ENCODE measurements at regions not wholly inside any gene's neighbourhood (a gene's known extent, or its start where the extent isn't known, plus 50 kb on each side); places are given as distances from the start of the nearest gene placed in this dataset.

GRCh38 chr2:234701841-234702240 lies 205.0 kb upstream of the ARL4C start:
- CTCF ChIA-PET, result no interaction called here
- ATAC-seq, result no peak
- SMC1A ChIA-PET (ENCODE audit: uncharacterized antibody, unreplicated experiment), result no interaction called here
- 0% methylated on average over 9 of the region's 9 CpGs for WGBS (ENCODE audit: insufficient coverage, insufficient replicate concordance, low lambda C conversion rate, missing lambda C conversion rate)
- no peaks in the 10 kb centered on the region for H3K79me2 ChIP-seq (ENCODE audit: control insufficient read depth, insufficient read depth, low read length)
- BruUV-seq (replicated peaks), result no TSS peak
- DNase-seq (ENCODE audit: low read depth, low spot score), result no peak
- RAD21 ChIA-PET (ENCODE audit: unreplicated experiment), result no interaction called here
- no peak overlapping the region for H3K27ac ChIP-seq (ENCODE audit: control insufficient read depth, insufficient read depth)
- no peak overlapping the region for H3K4me2 ChIP-seq (ENCODE audit: control insufficient read depth, insufficient read depth)
- POLR2A ChIA-PET, result no interaction called here
- no peaks in the 10 kb centered on the region for H3K4me1 ChIP-seq (ENCODE audit: control insufficient read depth, insufficient read depth, low read length)
- H3K27me3 ChIP-seq (replicated peaks in 1 of 2; ENCODE audit: control insufficient read depth in 2 of 2, insufficient read depth in 2 of 2, low read length in 1 of 2), result no peaks in the 10 kb centered on the region
- TF ChIP-seq SMC3 (IDR thresholded peaks at IDR 0.05; ENCODE audit: borderline replicate concordance, low read length) (no peak), TCF12 (IDR thresholded peaks at IDR 0.05; ENCODE audit: low read depth, low read length) (no peak), RAD21 (IDR thresholded peaks at IDR 0.05; ENCODE audit: insufficient read depth, low read depth, low read length) (no peak)
- TF ChIP-seq, protein P1, sequence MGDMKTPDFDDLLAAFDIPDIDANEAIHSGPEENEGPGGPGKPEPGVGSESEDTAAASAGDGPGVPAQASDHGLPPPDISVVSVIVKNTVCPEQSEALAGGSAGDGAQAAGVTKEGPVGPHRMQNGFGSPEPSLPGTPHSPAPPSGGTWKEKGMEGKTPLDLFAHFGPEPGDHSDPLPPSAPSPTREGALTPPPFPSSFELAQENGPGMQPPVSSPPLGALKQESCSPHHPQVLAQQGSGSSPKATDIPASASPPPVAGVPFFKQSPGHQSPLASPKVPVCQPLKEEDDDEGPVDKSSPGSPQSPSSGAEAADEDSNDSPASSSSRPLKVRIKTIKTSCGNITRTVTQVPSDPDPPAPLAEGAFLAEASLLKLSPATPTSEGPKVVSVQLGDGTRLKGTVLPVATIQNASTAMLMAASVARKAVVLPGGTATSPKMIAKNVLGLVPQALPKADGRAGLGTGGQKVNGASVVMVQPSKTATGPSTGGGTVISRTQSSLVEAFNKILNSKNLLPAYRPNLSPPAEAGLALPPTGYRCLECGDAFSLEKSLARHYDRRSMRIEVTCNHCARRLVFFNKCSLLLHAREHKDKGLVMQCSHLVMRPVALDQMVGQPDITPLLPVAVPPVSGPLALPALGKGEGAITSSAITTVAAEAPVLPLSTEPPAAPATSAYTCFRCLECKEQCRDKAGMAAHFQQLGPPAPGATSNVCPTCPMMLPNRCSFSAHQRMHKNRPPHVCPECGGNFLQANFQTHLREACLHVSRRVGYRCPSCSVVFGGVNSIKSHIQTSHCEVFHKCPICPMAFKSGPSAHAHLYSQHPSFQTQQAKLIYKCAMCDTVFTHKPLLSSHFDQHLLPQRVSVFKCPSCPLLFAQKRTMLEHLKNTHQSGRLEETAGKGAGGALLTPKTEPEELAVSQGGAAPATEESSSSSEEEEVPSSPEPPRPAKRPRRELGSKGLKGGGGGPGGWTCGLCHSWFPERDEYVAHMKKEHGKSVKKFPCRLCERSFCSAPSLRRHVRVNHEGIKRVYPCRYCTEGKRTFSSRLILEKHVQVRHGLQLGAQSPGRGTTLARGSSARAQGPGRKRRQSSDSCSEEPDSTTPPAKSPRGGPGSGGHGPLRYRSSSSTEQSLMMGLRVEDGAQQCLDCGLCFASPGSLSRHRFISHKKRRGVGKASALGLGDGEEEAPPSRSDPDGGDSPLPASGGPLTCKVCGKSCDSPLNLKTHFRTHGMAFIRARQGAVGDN (IDR thresholded peaks at IDR 0.05), result no peak
- no peak overlapping the region for H3K9ac ChIP-seq (ENCODE audit: control insufficient read depth, insufficient read depth, low read length)
- no peak for FAIRE-seq
- intact Hi-C loops (cut with micrococcal nuclease; ENCODE audit: unreplicated experiment), result no loop called here
- H3K36me3 ChIP-seq (ENCODE audit: control insufficient read depth in 2 of 2, insufficient read depth in 2 of 2, low read length in 1 of 2), result no peaks in the 10 kb centered on the region
- no peak overlapping the region for H2AFZ ChIP-seq (ENCODE audit: control insufficient read depth, low read depth, low read length)
- in situ Hi-C loops (cut with MboI), result no loop called here
- no peaks in the 10 kb centered on the region for H4K20me1 ChIP-seq (ENCODE audit: control insufficient read depth, insufficient read depth)
- H3K9me3 ChIP-seq (replicated peaks; ENCODE audit: control insufficient read depth, insufficient read depth, low read length), result no peaks in the 10 kb centered on the region; the same call in 2 of the 3 replicates
- no peak overlapping the region for H3K4me3 ChIP-seq

DNA sequence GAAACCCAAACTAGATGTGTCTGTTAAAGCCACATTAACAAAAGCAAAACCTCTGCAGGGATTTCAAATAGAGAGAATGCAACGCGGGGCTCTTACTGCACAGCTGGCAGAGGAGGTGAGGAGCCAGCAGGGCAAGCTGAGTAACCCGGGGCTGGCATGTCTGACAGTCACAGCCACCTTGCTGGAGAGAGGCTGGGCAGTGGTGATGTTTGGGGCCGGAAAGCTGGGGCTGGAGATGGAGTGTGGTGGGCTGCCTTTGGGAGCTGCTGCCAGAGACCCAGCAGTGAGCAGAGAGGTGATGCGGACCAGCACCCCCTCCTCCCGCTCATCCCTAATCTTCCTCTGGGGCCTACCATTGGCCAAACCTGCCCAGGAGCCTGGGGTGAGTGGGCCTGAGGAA lies 204.5 kb upstream of the ARL4C start:
- Histone ChIP-seq H3K79me2 (ENCODE audit: control insufficient read depth, insufficient read depth, low read length) (no peaks in the 10 kb centered on the region), H3K4me2 (ENCODE audit: control insufficient read depth, insufficient read depth) (no peak overlapping the region), H4K20me1 (ENCODE audit: control insufficient read depth, insufficient read depth) (no peaks in the 10 kb centered on the region), H3K4me3 (no peak overlapping the region), H3K4me1 (ENCODE audit: control insufficient read depth, insufficient read depth, low read length) (no peaks in the 10 kb centered on the region), H3K36me3 (ENCODE audit: control insufficient read depth in 2 of 2, insufficient read depth in 2 of 2, low read length in 1 of 2) (no peaks in the 10 kb centered on the region), H3K9me3 (replicated peaks; ENCODE audit: control insufficient read depth, insufficient read depth, low read length) (no peaks in the 10 kb centered on the region; the same call in 2 of the 3 replicates), H3K27me3 (replicated peaks in 1 of 2; ENCODE audit: control insufficient read depth in 2 of 2, insufficient read depth in 2 of 2, low read length in 1 of 2) (no peaks in the 10 kb centered on the region), H2AFZ (ENCODE audit: control insufficient read depth, low read depth, low read length) (no peak overlapping the region), H3K9ac (ENCODE audit: control insufficient read depth, insufficient read depth, low read length) (no peak overlapping the region), H3K27ac (ENCODE audit: control insufficient read depth, insufficient read depth) (no peak overlapping the region)
- 22% methylated on average over 6 of the region's 6 CpGs for WGBS (ENCODE audit: insufficient coverage, insufficient replicate concordance, low lambda C conversion rate, missing lambda C conversion rate)
- POLR2A ChIA-PET, result no interaction called here
- RAD21 ChIA-PET (ENCODE audit: unreplicated experiment), result no interaction called here
- BruUV-seq (replicated peaks), result no TSS peak
- FAIRE-seq (no peak), DNase-seq (ENCODE audit: low read depth, low spot score) (no peak), ATAC-seq (no peak)
- intact Hi-C loops (cut with micrococcal nuclease; ENCODE audit: unreplicated experiment), result no loop called here
- CTCF ChIA-PET, result no interaction called here
- in situ Hi-C loops (cut with MboI), result no loop called here
- SMC1A ChIA-PET (ENCODE audit: uncharacterized antibody, unreplicated experiment), result no interaction called here
- TF ChIP-seq HSF1 (IDR thresholded peaks at IDR 0.05; ENCODE audit: low read depth, low read length) (no peak), MEF2B (IDR thresholded peaks at IDR 0.05; ENCODE audit: partially characterized antibody, poor library complexity, severe bottlenecking) (no peak), JUNB (IDR thresholded peaks at IDR 0.05) (no peak), ESRRA (IDR thresholded peaks at IDR 0.05; ENCODE audit: low read length) (no peak), SUZ12 (IDR thresholded peaks at IDR 0.05; ENCODE audit: unreplicated experiment) (no peak), STAT3 (IDR thresholded peaks at IDR 0.05; ENCODE audit: low read depth, low read length) (no peak)
- TF ChIP-seq, protein P2, sequence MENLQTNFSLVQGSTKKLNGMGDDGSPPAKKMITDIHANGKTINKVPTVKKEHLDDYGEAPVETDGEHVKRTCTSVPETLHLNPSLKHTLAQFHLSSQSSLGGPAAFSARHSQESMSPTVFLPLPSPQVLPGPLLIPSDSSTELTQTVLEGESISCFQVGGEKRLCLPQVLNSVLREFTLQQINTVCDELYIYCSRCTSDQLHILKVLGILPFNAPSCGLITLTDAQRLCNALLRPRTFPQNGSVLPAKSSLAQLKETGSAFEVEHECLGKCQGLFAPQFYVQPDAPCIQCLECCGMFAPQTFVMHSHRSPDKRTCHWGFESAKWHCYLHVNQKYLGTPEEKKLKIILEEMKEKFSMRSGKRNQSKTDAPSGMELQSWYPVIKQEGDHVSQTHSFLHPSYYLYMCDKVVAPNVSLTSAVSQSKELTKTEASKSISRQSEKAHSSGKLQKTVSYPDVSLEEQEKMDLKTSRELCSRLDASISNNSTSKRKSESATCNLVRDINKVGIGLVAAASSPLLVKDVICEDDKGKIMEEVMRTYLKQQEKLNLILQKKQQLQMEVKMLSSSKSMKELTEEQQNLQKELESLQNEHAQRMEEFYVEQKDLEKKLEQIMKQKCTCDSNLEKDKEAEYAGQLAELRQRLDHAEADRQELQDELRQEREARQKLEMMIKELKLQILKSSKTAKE (IDR thresholded peaks at IDR 0.05; ENCODE audit: low read depth, poor library complexity, severe bottlenecking), result no peak
